ENCODE measurements at regions not wholly inside any gene's neighbourhood (a gene's known extent, or its start where the extent isn't known, plus 50 kb on each side); places are given as distances from the start of the nearest gene placed in this dataset.

DNA sequence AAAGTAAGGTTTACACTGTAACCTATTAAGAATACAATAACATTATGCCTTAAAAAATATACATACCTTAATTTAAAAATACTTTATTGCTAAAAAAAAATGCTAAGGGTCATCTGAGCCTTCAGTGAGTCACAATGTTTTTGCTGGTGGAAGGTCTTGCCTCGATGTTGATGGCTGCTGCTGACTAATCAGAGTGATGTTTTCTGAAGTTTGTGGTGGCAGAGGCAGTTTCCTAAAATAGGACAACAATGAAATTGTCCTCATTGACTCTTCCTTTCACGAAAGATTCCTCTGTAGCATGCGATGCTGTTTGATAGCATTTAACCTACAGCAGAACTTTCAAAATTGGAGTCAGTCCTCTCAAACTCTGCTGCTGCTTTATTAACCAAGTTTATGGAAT lies 97.6 kb downstream of the FAT3 start:
- WGBS, 2 donors: 83 to 84% methylated on average over 3 of the region's 3 CpGs
- ATAC-seq (ENCODE audit: insufficient read depth, low FRiP score) (no peak), DNase-seq (no peak)
- Histone ChIP-seq H3K4me3 (no peak overlapping the region), H3K9me3 (ENCODE audit: control insufficient read depth in 4 of 4, insufficient read depth in 3 of 4, low read length in 3 of 4) (peaks cover 0 to 3% (median 0%) of the 10 kb centered on the region in 4 donors), H3K27ac (ENCODE audit: low read depth in 1 of 2, low read length in 1 of 2) (no peak overlapping the region), H3K4me1 (ENCODE audit: control insufficient read depth in 5 of 5, insufficient read depth in 5 of 5, low read length in 5 of 5) (peaks cover 0 to 6% (median 0%) of the 10 kb centered on the region in 5 donors), H3K9ac (ENCODE audit: insufficient read depth in 1 of 2, low read length in 2 of 2) (no peak overlapping the region), H3K27me3 (ENCODE audit: control insufficient read depth in 3 of 3, insufficient read depth in 3 of 3, low read length in 2 of 3) (no peaks in the 10 kb centered on the region), H3K36me3 (ENCODE audit: control insufficient read depth in 4 of 4, insufficient read depth in 4 of 4, low read length in 4 of 4) (no peaks in the 10 kb centered on the region)
- TF ChIP-seq, protein P1, sequence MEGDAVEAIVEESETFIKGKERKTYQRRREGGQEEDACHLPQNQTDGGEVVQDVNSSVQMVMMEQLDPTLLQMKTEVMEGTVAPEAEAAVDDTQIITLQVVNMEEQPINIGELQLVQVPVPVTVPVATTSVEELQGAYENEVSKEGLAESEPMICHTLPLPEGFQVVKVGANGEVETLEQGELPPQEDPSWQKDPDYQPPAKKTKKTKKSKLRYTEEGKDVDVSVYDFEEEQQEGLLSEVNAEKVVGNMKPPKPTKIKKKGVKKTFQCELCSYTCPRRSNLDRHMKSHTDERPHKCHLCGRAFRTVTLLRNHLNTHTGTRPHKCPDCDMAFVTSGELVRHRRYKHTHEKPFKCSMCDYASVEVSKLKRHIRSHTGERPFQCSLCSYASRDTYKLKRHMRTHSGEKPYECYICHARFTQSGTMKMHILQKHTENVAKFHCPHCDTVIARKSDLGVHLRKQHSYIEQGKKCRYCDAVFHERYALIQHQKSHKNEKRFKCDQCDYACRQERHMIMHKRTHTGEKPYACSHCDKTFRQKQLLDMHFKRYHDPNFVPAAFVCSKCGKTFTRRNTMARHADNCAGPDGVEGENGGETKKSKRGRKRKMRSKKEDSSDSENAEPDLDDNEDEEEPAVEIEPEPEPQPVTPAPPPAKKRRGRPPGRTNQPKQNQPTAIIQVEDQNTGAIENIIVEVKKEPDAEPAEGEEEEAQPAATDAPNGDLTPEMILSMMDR (IDR thresholded peaks at IDR 0.05; ENCODE audit: control extremely low read depth, extremely low read depth): no peak

DNA sequence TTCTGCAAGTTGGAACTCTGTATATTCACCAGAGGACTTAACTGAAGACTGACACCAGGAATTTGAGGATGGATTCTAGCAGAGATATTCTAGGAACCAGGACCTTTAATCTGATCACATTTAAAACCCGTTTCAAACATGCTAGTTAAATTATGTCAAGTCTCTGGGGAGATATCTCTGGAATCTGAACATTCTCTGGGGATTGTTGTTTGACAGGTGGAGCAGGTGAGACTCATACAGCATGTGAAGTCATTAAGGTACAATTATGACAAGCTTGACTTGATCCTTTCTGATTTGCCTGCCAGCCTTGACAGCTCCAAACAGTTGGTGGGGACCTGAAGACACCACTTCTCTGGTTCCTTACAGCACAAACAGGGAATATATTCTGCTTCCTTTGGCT lies 100.3 kb downstream of the FAT3 start:
- Histone ChIP-seq H3K4me3 (no peak overlapping the region), H3K27ac (ENCODE audit: low read depth in 1 of 2, low read length in 1 of 2) (no peak overlapping the region), H3K9me3 (ENCODE audit: control insufficient read depth in 4 of 4, insufficient read depth in 3 of 4, low read length in 3 of 4) (peaks cover 0 to 3% (median 0%) of the 10 kb centered on the region in 4 donors), H3K9ac (ENCODE audit: insufficient read depth in 1 of 2, low read length in 2 of 2) (no peak overlapping the region), H3K27me3 (ENCODE audit: control insufficient read depth in 3 of 3, insufficient read depth in 3 of 3, low read length in 2 of 3) (no peaks in the 10 kb centered on the region), H3K4me1 (ENCODE audit: control insufficient read depth in 5 of 5, insufficient read depth in 5 of 5, low read length in 5 of 5) (peaks cover 0 to 4% (median 3%) of the 10 kb centered on the region in 5 donors), H3K36me3 (ENCODE audit: control insufficient read depth in 4 of 4, insufficient read depth in 4 of 4, low read length in 4 of 4) (no peaks in the 10 kb centered on the region)
- TF ChIP-seq, protein P1 (IDR thresholded peaks at IDR 0.05; ENCODE audit: control extremely low read depth, extremely low read depth): no peak
- WGBS, 2 donors: 62 to 69% methylated on average over 1 of the region's 1 CpG
- DNase-seq (no peak), ATAC-seq (ENCODE audit: insufficient read depth, low FRiP score) (no peak)

DNA sequence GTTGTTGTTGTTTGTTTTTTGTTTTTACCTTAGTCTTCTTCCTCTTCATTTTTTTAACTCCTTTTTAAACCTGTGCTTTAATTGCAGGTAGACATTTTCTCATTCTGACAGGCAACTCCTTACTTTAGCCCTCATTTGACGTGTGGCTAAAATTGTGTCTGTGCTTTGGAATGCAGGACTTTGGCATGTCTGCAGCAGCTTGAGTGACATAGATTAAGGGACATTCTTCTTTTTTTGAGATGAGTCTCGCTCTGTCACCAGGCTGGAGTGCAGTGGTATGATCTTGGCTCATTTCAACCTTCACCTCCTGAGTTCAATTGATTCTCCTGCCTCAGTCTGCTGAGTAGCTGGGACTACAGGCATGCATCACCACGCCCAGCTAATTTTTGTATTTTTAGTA lies 100.8 kb downstream of the FAT3 start:
- ATAC-seq (ENCODE audit: insufficient read depth, low FRiP score): no peak
- H3K27ac ChIP-seq (ENCODE audit: low read depth in 1 of 2, low read length in 1 of 2): no peak overlapping the region
- TF ChIP-seq, protein P1 (IDR thresholded peaks at IDR 0.05; ENCODE audit: control extremely low read depth, extremely low read depth): no peak
- H3K36me3 ChIP-seq (ENCODE audit: control insufficient read depth in 4 of 4, insufficient read depth in 4 of 4, low read length in 4 of 4): no peaks in the 10 kb centered on the region
- no peak overlapping the region for H3K4me3 ChIP-seq
- no peak overlapping the region for H3K9ac ChIP-seq (ENCODE audit: insufficient read depth in 1 of 2, low read length in 2 of 2)
- no peak for DNase-seq
- H3K27me3 ChIP-seq (ENCODE audit: control insufficient read depth in 3 of 3, insufficient read depth in 3 of 3, low read length in 2 of 3): no peaks in the 10 kb centered on the region
- H3K9me3 ChIP-seq (ENCODE audit: control insufficient read depth in 4 of 4, insufficient read depth in 3 of 4, low read length in 3 of 4): peaks cover 0 to 3% (median 0%) of the 10 kb centered on the region in 4 donors
- WGBS, 2 donors: 71 to 81% methylated on average over 3 of the region's 3 CpGs
- peaks cover 0 to 9% (median 5%) of the 10 kb centered on the region in 5 donors for H3K4me1 ChIP-seq (ENCODE audit: control insufficient read depth in 5 of 5, insufficient read depth in 5 of 5, low read length in 5 of 5)

DNA sequence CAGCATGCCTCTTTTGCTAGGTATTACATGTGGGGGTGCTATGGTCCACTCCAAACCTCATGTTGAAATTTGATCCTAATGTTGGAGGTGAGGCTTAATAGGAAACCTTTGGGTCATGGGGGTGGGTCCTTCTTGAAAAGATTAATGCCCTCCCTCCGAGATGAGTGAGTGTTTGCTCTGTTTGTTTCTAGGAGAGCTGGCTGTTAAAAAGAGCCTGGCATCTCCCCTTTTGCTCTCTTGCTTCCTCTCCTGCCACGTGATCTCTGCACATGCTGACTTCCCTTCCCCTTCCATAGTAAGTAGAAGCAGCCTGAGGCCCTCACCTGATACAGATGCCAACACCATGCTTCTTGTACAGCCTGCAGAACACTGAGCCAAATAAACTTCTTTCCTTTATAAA lies 104.5 kb downstream of the FAT3 start:
- ATAC-seq (ENCODE audit: insufficient read depth, low FRiP score): no peak
- 21 to 26% methylated on average over 2 of the region's 2 CpGs for WGBS, 2 donors
- DNase-seq: no peak
- no peak overlapping the region for H3K4me3 ChIP-seq
- H3K9me3 ChIP-seq (ENCODE audit: control insufficient read depth in 4 of 4, insufficient read depth in 3 of 4, low read length in 3 of 4): no peaks in the 10 kb centered on the region
- no peaks in the 10 kb centered on the region for H3K36me3 ChIP-seq (ENCODE audit: control insufficient read depth in 4 of 4, insufficient read depth in 4 of 4, low read length in 4 of 4)
- peaks cover 0 to 23% (median 12%) of the 10 kb centered on the region in 5 donors for H3K4me1 ChIP-seq (ENCODE audit: control insufficient read depth in 5 of 5, insufficient read depth in 5 of 5, low read length in 5 of 5)
- H3K27me3 ChIP-seq (ENCODE audit: control insufficient read depth in 3 of 3, insufficient read depth in 3 of 3, low read length in 2 of 3): no peaks in the 10 kb centered on the region
- no peak overlapping the region for H3K9ac ChIP-seq (ENCODE audit: insufficient read depth in 1 of 2, low read length in 2 of 2)
- no peak overlapping the region for H3K27ac ChIP-seq (ENCODE audit: low read depth in 1 of 2, low read length in 1 of 2)
- TF ChIP-seq, protein P1 (IDR thresholded peaks at IDR 0.05; ENCODE audit: control extremely low read depth, extremely low read depth): no peak

Data from lung (tissue), 11 donors.